ENCODE measurements at regions not wholly inside any gene's neighbourhood (a gene's known extent, or its start where the extent isn't known, plus 50 kb on each side); places are given as distances from the start of the nearest gene placed in this dataset.

GRCh38 chr16:64290461-64290860 is 831.4 kb downstream of the CDH11 start:
- TF ChIP-seq CTCF (IDR thresholded peaks at IDR 0.05; ENCODE audit: borderline replicate concordance, insufficient read depth, low read depth, low read length), result no peak
- no peak overlapping the region for H3K4me3 ChIP-seq (ENCODE audit: low read depth, low read length)

GRCh38 chr16:64287655-64288528 is 834.0 kb downstream of the CDH11 start:
- no peak overlapping the region for H3K4me3 ChIP-seq (ENCODE audit: low read depth, low read length)
- no peak for TF ChIP-seq CTCF (IDR thresholded peaks at IDR 0.05; ENCODE audit: borderline replicate concordance, insufficient read depth, low read depth, low read length)

GRCh38 chr16:64282181-64282580 is 839.7 kb downstream of the CDH11 start:
- no peak for TF ChIP-seq CTCF (IDR thresholded peaks at IDR 0.05; ENCODE audit: borderline replicate concordance, insufficient read depth, low read depth, low read length)
- H3K4me3 ChIP-seq (ENCODE audit: low read depth, low read length), result no peak overlapping the region

GRCh38 chr16:64280317-64280716 is 841.5 kb downstream of the CDH11 start:
- no peak for TF ChIP-seq CTCF (IDR thresholded peaks at IDR 0.05; ENCODE audit: borderline replicate concordance, insufficient read depth, low read depth, low read length)
- H3K4me3 ChIP-seq (ENCODE audit: low read depth, low read length), result no peak overlapping the region

- H3K4me3 ChIP-seq (ENCODE audit: low read depth, low read length), result no peak overlapping the region
- TF ChIP-seq CTCF (IDR thresholded peaks at IDR 0.05; ENCODE audit: borderline replicate concordance, insufficient read depth, low read depth, low read length), result no peak
Observed at GRCh38 chr16:64278196-64278595, 843.7 kb downstream of the CDH11 start.

- no peak overlapping the region for H3K4me3 ChIP-seq (ENCODE audit: low read depth, low read length)
- no peak for TF ChIP-seq CTCF (IDR thresholded peaks at IDR 0.05; ENCODE audit: borderline replicate concordance, insufficient read depth, low read depth, low read length)
Observed at GRCh38 chr16:64276646-64277045, 845.2 kb downstream of the CDH11 start.

GRCh38 chr16:64272028-64272427 is 849.8 kb downstream of the CDH11 start:
- no peak overlapping the region for H3K4me3 ChIP-seq (ENCODE audit: low read depth, low read length)
- no peak for TF ChIP-seq CTCF (IDR thresholded peaks at IDR 0.05; ENCODE audit: borderline replicate concordance, insufficient read depth, low read depth, low read length)

All from GM12875 (cell line).